Activated CD8-positive, alpha-beta T cell treated with anti-CD3 and anti-CD28 coated beads for 36 hours (primary cell): ENCODE measurements at regions not wholly inside any gene's neighbourhood (a gene's known extent, or its start where the extent isn't known, plus 50 kb on each side); places are given as distances from the start of the nearest gene placed in this dataset.

Experiments
- ATAC-seq: fragments of 200-7000 bp; cut with Tn5 transposase; one replicate; pipeline ENCODE4 v1.10.0; 2021; ENCODE audit warnings: mild to moderate bottlenecking, moderate library complexity
- CTCF ChIA-PET: fragments of 350-600 bp; sonication (Branson Sonifier 250); formaldehyde crosslinking; loops from one replicate; lab custom pipeline; 2021; ENCODE audit warnings: antibody characterized with exemption; lab: Charles Lee
- POLR2A ChIA-PET: fragments of 350-600 bp; sonication (Branson Sonifier 250); formaldehyde crosslinking; loops from one replicate; lab custom pipeline; 2021; ENCODE audit warnings: antibody characterized with exemption; lab: Charles Lee
- DNase-seq: peaks from one replicate; pipeline ENCODE4 v3.0.0-alpha.2; 2020
- H3K27ac Mint-ChIP-seq: one replicate; pipeline ENCODE4 v1.8.0; 2021; ENCODE audit warnings: mild to moderate bottlenecking, mixed read lengths
- H3K27me3 Mint-ChIP-seq: one replicate; pipeline ENCODE4 v1.8.0; 2021; ENCODE audit warnings: mixed read lengths
- H3K36me3 Mint-ChIP-seq: one replicate; pipeline ENCODE4 v1.8.0; 2021; ENCODE audit warnings: low read depth, mixed read lengths
- H3K4me1 Mint-ChIP-seq: one replicate; pipeline ENCODE4 v1.8.0; 2021; ENCODE audit warnings: low read depth, mixed read lengths
- H3K4me3 Mint-ChIP-seq: one replicate; pipeline ENCODE4 v1.8.0; 2021; ENCODE audit warnings: mild to moderate bottlenecking, moderate library complexity, mixed read lengths
- H3K9me3 Mint-ChIP-seq: one replicate; pipeline ENCODE4 v1.8.0; 2021; ENCODE audit warnings: mixed read lengths
- CTCF ChIP-seq: fragments of 200-600 bp; IDR thresholded peaks from one replicate; pipeline ENCODE4 v1.8.0; 2022; ENCODE audit warnings: antibody characterized with exemption, mild to moderate bottlenecking
- intact Hi-C: fragments of 100-400 bp; cut with micrococcal nuclease; formaldehyde crosslinking; loops from one replicate; pipeline ENCODE4 v1.10.0; 2022

GRCh38 chr3:23062982-23063381 lies 140.1 kb upstream of the UBE2E2 start:
- DNase-seq (no peak), ATAC-seq (no peak)
- POLR2A ChIA-PET = no interaction called here
- Mint-ChIP-seq H3K9me3 (peaks cover 9% of the 10 kb centered on the region), H3K27me3 (no peaks in the 10 kb centered on the region), H3K36me3 (peaks cover 2% of the 10 kb centered on the region), H3K4me3 (no peak overlapping the region), H3K27ac (no peak overlapping the region), H3K4me1 (no peaks in the 10 kb centered on the region)
- CTCF ChIA-PET = no interaction called here
- intact Hi-C loops = no loop called here
- no peak for TF ChIP-seq CTCF

GRCh38 chr3:23067116-23067515 lies 136.0 kb upstream of the UBE2E2 start:
- H3K27me3 Mint-ChIP-seq = no peaks in the 10 kb centered on the region
- H3K27ac Mint-ChIP-seq = no peak overlapping the region
- H3K4me3 Mint-ChIP-seq = no peak overlapping the region
- intact Hi-C loops = no loop called here
- no peaks in the 10 kb centered on the region for H3K36me3 Mint-ChIP-seq
- H3K9me3 Mint-ChIP-seq = no peaks in the 10 kb centered on the region
- ChIA-PET POLR2A (no interaction called here), CTCF (no interaction called here)
- ATAC-seq = no peak
- DNase-seq = no peak
- TF ChIP-seq CTCF = no peak
- no peaks in the 10 kb centered on the region for H3K4me1 Mint-ChIP-seq

GRCh38 chr3:23068016-23068728 lies 135.0 kb upstream of the UBE2E2 start:
- intact Hi-C loops = no loop called here
- ChIA-PET POLR2A (no interaction called here), CTCF (no interaction called here)
- DNase-seq (no peak), ATAC-seq (no peak)
- H3K9me3 Mint-ChIP-seq = no peaks in the 10 kb centered on the region
- no peaks in the 10 kb centered on the region for H3K36me3 Mint-ChIP-seq
- H3K27ac Mint-ChIP-seq = no peak overlapping the region
- TF ChIP-seq CTCF = no peak
- no peaks in the 10 kb centered on the region for H3K27me3 Mint-ChIP-seq
- H3K4me1 Mint-ChIP-seq = no peaks in the 10 kb centered on the region
- no peak overlapping the region for H3K4me3 Mint-ChIP-seq

- no peak for DNase-seq
- H3K27me3 Mint-ChIP-seq = no peaks in the 10 kb centered on the region
- H3K36me3 Mint-ChIP-seq = no peaks in the 10 kb centered on the region
- H3K4me1 Mint-ChIP-seq = no peaks in the 10 kb centered on the region
- no peaks in the 10 kb centered on the region for H3K9me3 Mint-ChIP-seq
- intact Hi-C loops = no loop called here
- no peak for TF ChIP-seq CTCF
- no peak overlapping the region for H3K27ac Mint-ChIP-seq
- no peak for ATAC-seq
- H3K4me3 Mint-ChIP-seq = no peak overlapping the region
- ChIA-PET POLR2A (no interaction called here), CTCF (no interaction called here)
Measured at GRCh38 chr3:23071296-23071695, 131.8 kb upstream of the UBE2E2 start.

- TF ChIP-seq CTCF = no peak
- POLR2A ChIA-PET = no interaction called here
- Mint-ChIP-seq H3K4me3 (no peak overlapping the region), H3K27ac (no peak overlapping the region), H3K27me3 (no peaks in the 10 kb centered on the region), H3K9me3 (no peaks in the 10 kb centered on the region), H3K4me1 (no peaks in the 10 kb centered on the region), H3K36me3 (no peaks in the 10 kb centered on the region)
- ATAC-seq (no peak), DNase-seq (no peak)
- intact Hi-C loops = no loop called here
- CTCF ChIA-PET = no interaction called here
Measured at GRCh38 chr3:23071758-23072157, 131.4 kb upstream of the UBE2E2 start.
